Naive thymus-derived CD8-positive, alpha-beta T cell (primary cell): ENCODE measurements at regions not wholly inside any gene's neighbourhood (a gene's known extent, or its start where the extent isn't known, plus 50 kb on each side); places are given as distances from the start of the nearest gene placed in this dataset.
"Not testable (repeated sequence)": the region's sequence is repeated elsewhere in the genome, so short reads cannot be mapped to it uniquely, and the experiment has no call there.

Source experiments
- ATAC-seq, 2 donors: fragments of 150-1000 bp; cut with Tn5 transposase in 1 of 2; sonication (Bioruptor Pico), chemical (Tn5 transposase) in 1 of 2; 1 replicate in 1 of 2; 2 replicates in 1 of 2; pipeline ENCODE4 v1.10.0; 2021; ENCODE audit warnings: mild to moderate bottlenecking in 2 of 2, moderate library complexity in 2 of 2
- POLR2A ChIA-PET: fragments of 350-600 bp; sonication (Branson Sonifier 250); formaldehyde crosslinking; loops from one replicate; lab custom pipeline; 2021; ENCODE audit warnings: antibody characterized with exemption; lab: Charles Lee
- DNase-seq, 10 donors: peaks; one replicate each; pipeline versions ENCODE4 v3.0.0 to v3.0.0-alpha.2; 2020 to 2022
- H3K27ac Mint-ChIP-seq, 10 donors: one replicate each; pipeline ENCODE4 v1.8.0; 2020 to 2022; ENCODE audit warnings: mild to moderate bottlenecking in 10 of 10, mixed read lengths in 10 of 10, moderate library complexity in 4 of 10, inconsistent platforms in 1 of 10
- H3K27me3 Mint-ChIP-seq, 5 donors: one replicate each; pipeline ENCODE4 v1.8.0; 2021 to 2022; ENCODE audit warnings: mixed read lengths in 5 of 5
- H3K36me3 Mint-ChIP-seq, 3 donors: one replicate each; pipeline ENCODE4 v1.8.0; 2020 to 2022; ENCODE audit warnings: mixed read lengths in 3 of 3, mild to moderate bottlenecking in 2 of 3, inconsistent platforms in 1 of 3
- H3K4me1 Mint-ChIP-seq, 4 donors: one replicate each; pipeline ENCODE4 v1.8.0; 2021 to 2022; ENCODE audit warnings: mixed read lengths in 4 of 4
- H3K4me3 Mint-ChIP-seq, 10 donors: one replicate each; pipeline ENCODE4 v1.8.0; 2020 to 2022; ENCODE audit warnings: mild to moderate bottlenecking in 10 of 10, mixed read lengths in 10 of 10, moderate library complexity in 6 of 10, inconsistent platforms in 1 of 10
- H3K9me3 Mint-ChIP-seq, 9 donors: one replicate each; pipeline ENCODE4 v1.8.0; 2020 to 2022; ENCODE audit warnings: mixed read lengths in 9 of 9, mild to moderate bottlenecking in 3 of 9, inconsistent platforms in 1 of 9, moderate library complexity in 1 of 9

DNA sequence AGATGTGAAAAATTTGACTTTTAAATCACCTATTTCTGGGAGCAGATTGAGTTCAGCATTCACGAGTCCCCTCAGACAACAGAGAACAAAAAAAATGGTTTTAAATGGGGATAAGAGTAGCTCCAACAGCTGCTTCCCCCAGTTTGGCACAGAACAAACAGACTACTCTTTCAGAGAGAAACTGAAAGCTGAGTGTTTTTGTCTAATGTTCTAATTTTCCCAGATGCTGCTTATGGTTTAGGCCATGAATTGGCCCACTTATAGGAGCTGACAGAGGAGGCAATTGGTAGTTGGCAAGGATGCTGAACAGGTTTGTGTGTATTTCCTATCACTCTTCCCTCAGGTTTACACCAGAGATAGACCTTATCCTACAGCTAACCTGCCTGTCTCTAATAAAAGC is 1637.4 kb upstream of the PRMT6 start:
- H3K36me3 Mint-ChIP-seq, result no peaks in the 10 kb centered on the region
- no peak for DNase-seq
- POLR2A ChIA-PET, result no interaction called here
- H3K27ac Mint-ChIP-seq, result no peak overlapping the region
- ATAC-seq, result no peak
- no peaks in the 10 kb centered on the region for H3K4me1 Mint-ChIP-seq
- peaks cover 0 to 34% (median 13%) of the 10 kb centered on the region in 9 donors for H3K9me3 Mint-ChIP-seq
- H3K4me3 Mint-ChIP-seq, result no peak overlapping the region
- H3K27me3 Mint-ChIP-seq, result no peaks in the 10 kb centered on the region

DNA sequence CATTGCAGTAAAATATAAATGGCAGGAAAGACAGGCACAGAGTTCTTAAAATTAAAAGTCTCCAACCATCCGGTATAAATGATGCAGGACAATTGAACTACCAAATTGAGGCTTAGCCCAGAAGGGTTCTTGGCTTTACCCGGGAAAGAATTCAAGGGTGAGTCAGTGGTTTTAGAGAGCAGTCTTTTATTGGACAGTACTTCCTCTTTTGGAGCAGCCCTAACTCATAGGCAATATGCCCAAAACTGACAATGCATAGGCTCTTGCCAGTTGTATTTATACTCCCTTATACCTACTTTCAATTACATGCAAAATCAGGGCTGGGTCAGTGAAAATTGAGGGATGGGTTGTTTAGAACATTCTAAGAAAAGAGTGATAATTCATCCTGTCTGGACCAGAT is 1628.9 kb upstream of the PRMT6 start:
- no peak for DNase-seq
- H3K4me3 Mint-ChIP-seq, result no peak overlapping the region
- H3K27me3 Mint-ChIP-seq, result no peaks in the 10 kb centered on the region
- H3K4me1 Mint-ChIP-seq, result no peaks in the 10 kb centered on the region
- peaks cover 0 to 10% (median 3%) of the 10 kb centered on the region in 9 donors for H3K9me3 Mint-ChIP-seq
- no peak for ATAC-seq
- POLR2A ChIA-PET, result no interaction called here
- no peak overlapping the region for H3K27ac Mint-ChIP-seq
- H3K36me3 Mint-ChIP-seq, result peaks cover 0 to 4% (median 0%) of the 10 kb centered on the region in 3 donors

DNA sequence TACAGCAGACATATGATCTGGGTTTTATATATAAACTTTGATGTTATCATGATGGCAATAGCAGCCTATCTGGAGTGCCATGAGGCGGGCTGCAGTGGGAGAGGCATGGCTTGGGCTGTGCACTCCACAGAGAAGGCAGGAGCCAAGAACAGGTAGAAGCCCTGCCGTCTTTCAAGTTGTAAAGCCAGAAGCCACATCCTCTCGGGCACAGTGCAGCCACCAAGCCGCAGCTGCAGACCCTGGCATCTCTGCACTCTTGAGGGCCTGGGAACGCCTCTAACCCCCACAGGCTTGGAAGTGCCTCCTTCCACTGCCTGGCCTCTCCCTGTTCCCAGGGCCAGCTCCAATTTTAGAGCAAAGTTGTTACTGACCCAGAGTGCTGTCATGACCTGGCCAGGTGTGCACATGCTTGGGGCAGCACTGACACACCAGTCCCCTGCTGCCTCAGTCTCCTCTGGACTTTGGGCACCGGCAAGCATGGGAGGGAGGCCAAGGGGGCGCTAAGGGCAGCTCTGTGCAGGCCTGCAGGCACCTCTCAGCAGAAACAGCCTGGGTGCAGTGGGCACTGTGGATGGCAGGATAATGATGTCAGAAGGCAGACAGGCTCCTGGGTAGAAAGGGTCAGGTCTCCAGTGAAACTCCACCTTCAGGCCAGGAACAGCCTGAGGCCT is 1619.8 kb upstream of the PRMT6 start:
- Mint-ChIP-seq H3K27me3 (no peaks in the 10 kb centered on the region), H3K36me3 (no peaks in the 10 kb centered on the region), H3K4me1 (no peaks in the 10 kb centered on the region), H3K9me3 (peaks cover 0 to 26% (median 11%) of the 10 kb centered on the region in 9 donors), H3K4me3 (no peak overlapping the region), H3K27ac (no peak overlapping the region)
- ATAC-seq, result no peak
- no peak for DNase-seq
- POLR2A ChIA-PET, result no interaction called here

DNA sequence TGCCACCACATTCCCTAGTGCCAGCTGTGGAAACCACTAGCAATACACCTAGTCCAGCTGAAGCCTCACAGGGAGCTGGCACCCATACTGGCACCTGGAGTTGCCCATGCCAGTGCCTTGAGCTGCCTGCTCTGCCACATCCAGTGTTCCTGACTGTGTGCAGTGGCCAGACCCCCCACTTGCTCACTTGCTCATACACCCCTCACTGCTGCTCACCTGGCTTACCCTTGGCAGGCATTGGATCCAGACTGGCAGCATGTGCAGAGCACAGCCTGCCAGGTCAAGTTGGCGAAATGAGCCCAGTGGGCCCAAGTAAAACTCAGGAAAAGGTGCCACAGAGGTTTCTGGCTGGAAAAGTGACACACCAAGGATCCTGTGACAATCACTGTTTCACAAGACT is 1618.6 kb upstream of the PRMT6 start:
- POLR2A ChIA-PET, result no interaction called here
- ATAC-seq (no peak), DNase-seq (no peak)
- no peaks in the 10 kb centered on the region for H3K27me3 Mint-ChIP-seq
- H3K4me3 Mint-ChIP-seq, result no peak overlapping the region
- H3K9me3 Mint-ChIP-seq, result peaks cover 0 to 31% (median 13%) of the 10 kb centered on the region in 9 donors
- no peaks in the 10 kb centered on the region for H3K4me1 Mint-ChIP-seq
- no peak overlapping the region for H3K27ac Mint-ChIP-seq
- no peaks in the 10 kb centered on the region for H3K36me3 Mint-ChIP-seq

DNA sequence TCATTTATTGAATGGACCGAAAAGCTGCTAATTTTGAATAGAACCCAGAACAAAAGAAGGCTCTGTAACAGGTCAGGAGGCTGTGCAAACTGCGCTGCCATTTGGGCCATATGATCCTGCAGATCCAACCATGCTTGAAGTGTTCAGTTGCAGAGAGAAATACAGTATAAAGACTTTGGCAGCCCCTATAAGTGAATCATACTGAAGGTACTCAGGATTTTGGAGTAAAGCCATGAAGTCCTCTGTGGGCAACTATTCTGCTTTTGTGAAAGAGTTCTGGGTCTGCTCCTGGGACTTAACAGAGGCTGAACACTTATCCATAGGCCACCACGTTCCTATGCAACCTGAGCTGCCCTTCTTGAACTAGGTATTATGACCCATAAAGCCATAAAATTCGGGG is 1613.6 kb upstream of the PRMT6 start:
- Mint-ChIP-seq H3K4me3 (no peak overlapping the region), H3K27ac (no peak overlapping the region), H3K27me3 (no peaks in the 10 kb centered on the region), H3K4me1 (no peaks in the 10 kb centered on the region), H3K9me3 (peaks cover 0 to 52% (median 16%) of the 10 kb centered on the region in 9 donors), H3K36me3 (no peaks in the 10 kb centered on the region)
- POLR2A ChIA-PET, result no interaction called here
- DNase-seq (no peak), ATAC-seq (no peak)

- peaks cover 0 to 21% (median 11%) of the 10 kb centered on the region in 9 donors for H3K9me3 Mint-ChIP-seq
- ATAC-seq (no peak), DNase-seq (no peak)
- no peak overlapping the region for H3K27ac Mint-ChIP-seq
- H3K4me1 Mint-ChIP-seq, result no peaks in the 10 kb centered on the region
- no peaks in the 10 kb centered on the region for H3K36me3 Mint-ChIP-seq
- no peaks in the 10 kb centered on the region for H3K27me3 Mint-ChIP-seq
- no peak overlapping the region for H3K4me3 Mint-ChIP-seq
- POLR2A ChIA-PET, result no interaction called here
Measured at GRCh38 chr1:105459759-105460158, 1596.7 kb upstream of the PRMT6 start.

DNA sequence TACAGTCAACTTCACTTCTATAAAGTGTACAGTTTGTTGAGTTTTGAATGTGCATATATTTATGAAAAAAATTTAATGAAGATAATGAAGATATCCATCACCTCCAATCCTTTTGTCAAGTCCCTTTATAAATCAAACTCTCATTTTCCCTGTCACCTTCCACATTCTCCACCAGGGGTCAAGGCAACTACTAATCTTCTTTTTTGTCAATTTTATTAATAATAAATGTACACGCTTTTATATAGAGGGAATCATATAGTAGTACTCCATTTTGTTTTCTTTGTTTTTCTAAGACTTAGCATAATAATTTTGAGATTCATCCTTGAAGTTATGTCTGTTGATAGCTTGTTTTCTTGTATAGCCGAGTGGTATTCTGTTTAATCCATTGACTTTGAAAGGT is 1594.2 kb upstream of the PRMT6 start:
- DNase-seq (no peak), ATAC-seq (no peak)
- POLR2A ChIA-PET, result no interaction called here
- H3K4me1 Mint-ChIP-seq, result no peaks in the 10 kb centered on the region
- no peak overlapping the region for H3K27ac Mint-ChIP-seq
- no peaks in the 10 kb centered on the region for H3K36me3 Mint-ChIP-seq
- peaks cover 0 to 21% (median 14%) of the 10 kb centered on the region in 9 donors for H3K9me3 Mint-ChIP-seq
- H3K4me3 Mint-ChIP-seq, result no peak overlapping the region
- no peaks in the 10 kb centered on the region for H3K27me3 Mint-ChIP-seq

DNA sequence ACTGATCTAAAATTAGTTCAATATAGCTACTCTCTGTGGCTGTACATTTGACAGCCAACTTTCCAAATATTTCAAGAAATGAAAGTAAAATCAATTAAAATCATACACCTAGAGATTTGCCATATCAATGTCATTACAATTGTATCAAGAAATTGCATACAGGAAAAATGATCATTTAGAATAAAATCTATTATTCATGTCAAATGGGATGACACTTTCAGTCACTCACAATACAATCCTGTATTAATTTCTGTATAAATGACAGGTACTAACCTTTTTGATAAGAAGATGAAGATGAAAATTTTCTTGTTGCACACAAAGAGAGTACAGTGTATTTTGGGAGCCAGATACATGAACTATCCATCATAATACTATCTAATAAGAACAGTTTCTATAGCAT is 1588.9 kb upstream of the PRMT6 start:
- POLR2A ChIA-PET, result no interaction called here
- no peaks in the 10 kb centered on the region for H3K27me3 Mint-ChIP-seq
- no peak overlapping the region for H3K27ac Mint-ChIP-seq
- H3K4me1 Mint-ChIP-seq, result no peaks in the 10 kb centered on the region
- ATAC-seq (no peak), DNase-seq (no peak)
- H3K9me3 Mint-ChIP-seq, result peaks cover under 1 to 18% (median 9%) of the 10 kb centered on the region in 9 donors
- H3K36me3 Mint-ChIP-seq, result no peaks in the 10 kb centered on the region
- H3K4me3 Mint-ChIP-seq, result no peak overlapping the region

DNA sequence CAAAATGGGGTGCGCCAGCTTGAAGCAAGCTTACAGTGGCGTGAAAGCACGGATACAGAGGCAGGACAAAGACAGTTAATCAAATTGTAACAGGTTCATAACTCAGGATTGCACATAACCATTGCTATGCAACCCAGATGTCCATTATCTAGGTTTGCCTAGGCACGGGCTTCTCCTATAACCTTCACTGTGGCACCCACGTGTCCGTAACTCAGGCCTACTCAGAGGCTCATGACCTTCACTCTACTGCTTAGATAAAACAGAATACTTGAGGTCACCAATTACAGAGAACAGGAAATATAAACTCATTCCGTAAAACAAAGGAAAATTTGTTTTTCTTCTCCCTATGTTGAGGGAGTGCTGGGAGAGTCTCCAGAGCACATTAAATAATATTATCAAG is 1585.9 kb upstream of the PRMT6 start:
- POLR2A ChIA-PET, H3K4me1 Mint-ChIP-seq, H3K27ac Mint-ChIP-seq, H3K27me3 Mint-ChIP-seq, ATAC-seq, H3K4me3 Mint-ChIP-seq, DNase-seq, H3K36me3 Mint-ChIP-seq: not testable (repeated sequence)
- H3K9me3 Mint-ChIP-seq, result peaks cover 0 to 15% (median 10%) of the 10 kb centered on the region in 9 donors

- Mint-ChIP-seq H3K27ac (no peak overlapping the region), H3K4me3 (no peak overlapping the region), H3K27me3 (no peaks in the 10 kb centered on the region), H3K4me1 (no peaks in the 10 kb centered on the region), H3K9me3 (peaks cover 6 to 42% (median 21%) of the 10 kb centered on the region in 9 donors), H3K36me3 (no peaks in the 10 kb centered on the region)
- ATAC-seq (no peak), DNase-seq (no peak)
- POLR2A ChIA-PET, result no interaction called here
Measured at GRCh38 chr1:105483436-105483835, 1573.0 kb upstream of the PRMT6 start.

- Mint-ChIP-seq H3K4me3 (no peak overlapping the region), H3K9me3 (peaks cover 4 to 35% (median 18%) of the 10 kb centered on the region in 9 donors), H3K4me1 (no peaks in the 10 kb centered on the region), H3K27ac (no peak overlapping the region), H3K36me3 (no peaks in the 10 kb centered on the region), H3K27me3 (no peaks in the 10 kb centered on the region)
- POLR2A ChIA-PET, result no interaction called here
- ATAC-seq, result no peak
- no peak for DNase-seq
Measured at GRCh38 chr1:105485207-105485606, 1571.3 kb upstream of the PRMT6 start.

- POLR2A ChIA-PET, result no interaction called here
Measured at GRCh38 chr1:105492921-105493320, 1563.6 kb upstream of the PRMT6 start.

DNA sequence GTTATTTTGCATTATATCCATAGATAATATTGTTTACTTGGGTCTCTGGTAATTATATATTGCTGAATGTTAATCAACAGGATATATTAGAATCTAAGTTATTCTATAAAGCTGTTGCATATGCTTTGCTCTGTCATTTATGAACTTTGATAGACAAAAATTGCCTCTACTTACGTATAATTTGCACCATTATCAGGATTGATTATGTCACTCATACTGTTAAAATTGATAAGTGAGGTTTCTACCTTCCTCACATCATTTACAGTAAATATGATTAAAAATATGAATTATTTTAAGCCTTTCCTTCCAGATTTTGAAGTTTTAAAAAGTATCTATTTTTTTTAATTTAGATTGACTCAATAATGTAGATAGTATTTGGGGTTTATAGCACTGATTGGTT is 1540.4 kb upstream of the PRMT6 start:
- DNase-seq, result no peak
- Mint-ChIP-seq H3K27ac (no peak overlapping the region), H3K4me3 (no peak overlapping the region), H3K9me3 (peaks cover 0 to 23% (median 6%) of the 10 kb centered on the region in 9 donors), H3K27me3 (no peaks in the 10 kb centered on the region), H3K4me1 (no peaks in the 10 kb centered on the region), H3K36me3 (no peaks in the 10 kb centered on the region)
- no peak for ATAC-seq
- POLR2A ChIA-PET, result no interaction called here

More at GRCh38 chr1:105492921-105493320, 1563.6 kb upstream of the PRMT6 start:
- no peaks in the 10 kb centered on the region for H3K4me1 Mint-ChIP-seq
- H3K9me3 Mint-ChIP-seq, result peaks cover 0 to 27% (median 5%) of the 10 kb centered on the region in 9 donors
- H3K4me3 Mint-ChIP-seq, result no peak overlapping the region
- no peak overlapping the region for H3K27ac Mint-ChIP-seq
- DNase-seq, result no peak
- no peak for ATAC-seq
- peaks cover 0 to 5% (median 0%) of the 10 kb centered on the region in 3 donors for H3K36me3 Mint-ChIP-seq
- no peaks in the 10 kb centered on the region for H3K27me3 Mint-ChIP-seq

DNA sequence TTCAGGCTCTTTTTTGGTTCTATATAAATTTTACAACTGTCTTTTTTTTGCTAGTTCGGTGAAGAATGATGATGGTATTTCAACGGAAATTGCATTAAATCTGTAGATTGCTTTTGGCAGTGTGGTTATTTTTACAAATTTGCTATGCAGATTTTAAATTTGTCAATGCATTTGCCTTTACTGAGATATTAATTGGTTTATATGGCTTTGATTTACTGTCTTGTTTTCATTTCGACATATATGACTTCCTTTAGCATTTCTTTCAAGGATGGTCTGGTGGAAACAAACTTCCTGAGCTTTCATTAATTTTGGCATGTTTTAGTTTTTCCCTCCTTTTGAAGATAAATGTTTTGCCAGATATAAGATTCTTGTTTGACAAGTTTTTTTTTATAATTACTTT is 1522.5 kb upstream of the PRMT6 start:
- Mint-ChIP-seq H3K27ac (no peak overlapping the region), H3K4me3 (no peak overlapping the region), H3K27me3 (no peaks in the 10 kb centered on the region), H3K4me1 (no peaks in the 10 kb centered on the region), H3K36me3 (peaks cover 0 to 4% (median 0%) of the 10 kb centered on the region in 3 donors), H3K9me3 (peaks cover 10 to 42% (median 16%) of the 10 kb centered on the region in 9 donors)
- ATAC-seq (no peak), DNase-seq (no peak)
- POLR2A ChIA-PET, result no interaction called here
